ENCODE measurements at regions not wholly inside any gene's neighbourhood (a gene's known extent, or its start where the extent isn't known, plus 50 kb on each side); places are given as distances from the start of the nearest gene placed in this dataset.

GRCh38 chr18:41858761-41859555, 96.1 kb upstream of the PIK3C3 start:
- no peaks in the 10 kb centered on the region for H3K27me3 ChIP-seq (ENCODE audit: insufficient read depth, low read length, poor library complexity, severe bottlenecking)
- H3K4me1 ChIP-seq (ENCODE audit: insufficient read depth, low read length) = no peaks in the 10 kb centered on the region
- no peaks in the 10 kb centered on the region for H3K36me3 ChIP-seq (ENCODE audit: insufficient read depth, low read length)
- no peak overlapping the region for H3K27ac Mint-ChIP-seq
- peaks cover 0 to 4% of the 10 kb centered on the region in 2 donors for H3K27me3 Mint-ChIP-seq
- H3K9me3 ChIP-seq (ENCODE audit: low read length) = no peaks in the 10 kb centered on the region
- H3K36me3 Mint-ChIP-seq = no peaks in the 10 kb centered on the region
- no peak for DNase-seq
- H3K4me3 ChIP-seq (ENCODE audit: low read length) = no peak overlapping the region
- no peak overlapping the region for H3K4me3 Mint-ChIP-seq
- CTCF ChIA-PET = no interaction called here
- no peak overlapping the region for H3K27ac ChIP-seq (ENCODE audit: low read depth, low read length)
- no peaks in the 10 kb centered on the region for H3K9me3 Mint-ChIP-seq
- no peaks in the 10 kb centered on the region for H3K4me1 Mint-ChIP-seq
- POLR2A ChIA-PET = no interaction called here

GRCh38 chr18:41853280-41853679, 101.8 kb upstream of the PIK3C3 start:
- Histone ChIP-seq H3K4me1 (ENCODE audit: insufficient read depth, low read length) (no peaks in the 10 kb centered on the region), H3K4me3 (ENCODE audit: low read length) (no peak overlapping the region), H3K9me3 (ENCODE audit: low read length) (no peaks in the 10 kb centered on the region), H3K27me3 (ENCODE audit: insufficient read depth, low read length, poor library complexity, severe bottlenecking) (no peaks in the 10 kb centered on the region), H3K27ac (ENCODE audit: low read depth, low read length) (no peak overlapping the region), H3K36me3 (ENCODE audit: insufficient read depth, low read length) (no peaks in the 10 kb centered on the region)
- H3K36me3 Mint-ChIP-seq = no peaks in the 10 kb centered on the region
- CTCF ChIA-PET = no interaction called here
- POLR2A ChIA-PET = no interaction called here
- no peak for DNase-seq
- H3K4me3 Mint-ChIP-seq = no peak overlapping the region
- H3K27ac Mint-ChIP-seq = no peak overlapping the region
- H3K27me3 Mint-ChIP-seq = peaks cover 3 to 4% of the 10 kb centered on the region in 2 donors
- peaks cover 0 to 5% (median 0%) of the 10 kb centered on the region in 5 donors for H3K9me3 Mint-ChIP-seq
- H3K4me1 Mint-ChIP-seq = no peaks in the 10 kb centered on the region

GRCh38 chr18:41850781-41851180, 104.3 kb upstream of the PIK3C3 start:
- DNase-seq = no peak
- no peak overlapping the region for H3K27ac Mint-ChIP-seq
- H3K27me3 Mint-ChIP-seq = peaks cover 3 to 9% of the 10 kb centered on the region in 2 donors
- H3K9me3 ChIP-seq (ENCODE audit: low read length) = no peaks in the 10 kb centered on the region
- H3K4me3 Mint-ChIP-seq = no peak overlapping the region
- H3K36me3 ChIP-seq (ENCODE audit: insufficient read depth, low read length) = no peaks in the 10 kb centered on the region
- no peaks in the 10 kb centered on the region for H3K36me3 Mint-ChIP-seq
- ChIA-PET POLR2A (no interaction called here), CTCF (interaction anchor here (1.6 kb wide), 1 partner anchor 15 kb away, joined by 3 read pairs; no protein-coding TSS in a partner anchor)
- peaks cover 0 to 5% (median 0%) of the 10 kb centered on the region in 5 donors for H3K9me3 Mint-ChIP-seq
- no peaks in the 10 kb centered on the region for H3K4me1 ChIP-seq (ENCODE audit: insufficient read depth, low read length)
- H3K4me1 Mint-ChIP-seq = no peaks in the 10 kb centered on the region
- H3K27me3 ChIP-seq (ENCODE audit: insufficient read depth, low read length, poor library complexity, severe bottlenecking) = no peaks in the 10 kb centered on the region
- no peak overlapping the region for H3K27ac ChIP-seq (ENCODE audit: low read depth, low read length)
- H3K4me3 ChIP-seq (ENCODE audit: low read length) = no peak overlapping the region

- H3K27ac Mint-ChIP-seq = no peak overlapping the region
- POLR2A ChIA-PET = no interaction called here
Measured at GRCh38 chr18:41849632-41850031, 105.4 kb upstream of the PIK3C3 start.

GRCh38 chr18:41845563-41845962, 109.5 kb upstream of the PIK3C3 start:
- ChIA-PET POLR2A (no interaction called here), CTCF (no interaction called here)
- Mint-ChIP-seq H3K27ac (no peak overlapping the region), H3K4me1 (no peaks in the 10 kb centered on the region), H3K9me3 (peaks cover 0 to 4% (median 0%) of the 10 kb centered on the region in 5 donors), H3K27me3 (peaks cover 5 to 9% of the 10 kb centered on the region in 2 donors), H3K36me3 (no peaks in the 10 kb centered on the region), H3K4me3 (no peak overlapping the region)
- DNase-seq = no peak
- no peak overlapping the region for H3K4me3 ChIP-seq (ENCODE audit: low read length)
- H3K27me3 ChIP-seq (ENCODE audit: insufficient read depth, low read length, poor library complexity, severe bottlenecking) = no peaks in the 10 kb centered on the region
- no peaks in the 10 kb centered on the region for H3K36me3 ChIP-seq (ENCODE audit: insufficient read depth, low read length)
- H3K27ac ChIP-seq (ENCODE audit: low read depth, low read length) = no peak overlapping the region
- no peaks in the 10 kb centered on the region for H3K9me3 ChIP-seq (ENCODE audit: low read length)
- H3K4me1 ChIP-seq (ENCODE audit: insufficient read depth, low read length) = no peaks in the 10 kb centered on the region

More at GRCh38 chr18:41849632-41850031, 105.4 kb upstream of the PIK3C3 start:
- no peak for DNase-seq
- Histone ChIP-seq H3K36me3 (ENCODE audit: insufficient read depth, low read length) (no peaks in the 10 kb centered on the region), H3K27ac (ENCODE audit: low read depth, low read length) (no peak overlapping the region), H3K9me3 (ENCODE audit: low read length) (no peaks in the 10 kb centered on the region), H3K4me1 (ENCODE audit: insufficient read depth, low read length) (no peaks in the 10 kb centered on the region), H3K27me3 (ENCODE audit: insufficient read depth, low read length, poor library complexity, severe bottlenecking) (no peaks in the 10 kb centered on the region), H3K4me3 (ENCODE audit: low read length) (no peak overlapping the region)
- H3K9me3 Mint-ChIP-seq = peaks cover 0 to 5% (median 0%) of the 10 kb centered on the region in 5 donors
- H3K27me3 Mint-ChIP-seq = peaks cover 3 to 9% of the 10 kb centered on the region in 2 donors
- no peaks in the 10 kb centered on the region for H3K4me1 Mint-ChIP-seq
- H3K4me3 Mint-ChIP-seq = no peak overlapping the region
- H3K36me3 Mint-ChIP-seq = no peaks in the 10 kb centered on the region
- CTCF ChIA-PET = no interaction called here

- H3K27me3 ChIP-seq (ENCODE audit: insufficient read depth, low read length, poor library complexity, severe bottlenecking) = no peaks in the 10 kb centered on the region
- H3K4me1 ChIP-seq (ENCODE audit: insufficient read depth, low read length) = no peaks in the 10 kb centered on the region
- H3K9me3 ChIP-seq (ENCODE audit: low read length) = no peaks in the 10 kb centered on the region
- ChIA-PET CTCF (no interaction called here), POLR2A (no interaction called here)
- H3K27me3 Mint-ChIP-seq = peaks cover 4 to 5% of the 10 kb centered on the region in 2 donors
- no peaks in the 10 kb centered on the region for H3K36me3 Mint-ChIP-seq
- H3K27ac Mint-ChIP-seq = no peak overlapping the region
- no peaks in the 10 kb centered on the region for H3K36me3 ChIP-seq (ENCODE audit: insufficient read depth, low read length)
- H3K4me3 Mint-ChIP-seq = no peak overlapping the region
- H3K4me3 ChIP-seq (ENCODE audit: low read length) = no peak overlapping the region
- H3K4me1 Mint-ChIP-seq = no peaks in the 10 kb centered on the region
- no peak for DNase-seq
- no peak overlapping the region for H3K27ac ChIP-seq (ENCODE audit: low read depth, low read length)
- H3K9me3 Mint-ChIP-seq = peaks cover 0 to 6% (median 0%) of the 10 kb centered on the region in 5 donors
Measured at GRCh38 chr18:41842886-41843285, 112.1 kb upstream of the PIK3C3 start.

- CTCF ChIA-PET = no interaction called here
- Mint-ChIP-seq H3K4me3 (no peak overlapping the region), H3K36me3 (no peaks in the 10 kb centered on the region), H3K27me3 (peaks cover 0 to 3% of the 10 kb centered on the region in 2 donors), H3K4me1 (no peaks in the 10 kb centered on the region), H3K9me3 (peaks cover 0 to 2% (median 0%) of the 10 kb centered on the region in 5 donors), H3K27ac (no peak overlapping the region)
- no peak overlapping the region for H3K27ac ChIP-seq (ENCODE audit: low read depth, low read length)
- no peaks in the 10 kb centered on the region for H3K4me1 ChIP-seq (ENCODE audit: insufficient read depth, low read length)
- POLR2A ChIA-PET = no interaction called here
- no peak for DNase-seq
- no peaks in the 10 kb centered on the region for H3K9me3 ChIP-seq (ENCODE audit: low read length)
- H3K27me3 ChIP-seq (ENCODE audit: insufficient read depth, low read length, poor library complexity, severe bottlenecking) = no peaks in the 10 kb centered on the region
- H3K36me3 ChIP-seq (ENCODE audit: insufficient read depth, low read length) = no peaks in the 10 kb centered on the region
- no peak overlapping the region for H3K4me3 ChIP-seq (ENCODE audit: low read length)
Measured at GRCh38 chr18:41829647-41830516, 125.2 kb upstream of the PIK3C3 start.

- Mint-ChIP-seq H3K9me3 (peaks cover 0 to 2% (median 0%) of the 10 kb centered on the region in 5 donors), H3K4me3 (no peak overlapping the region), H3K27ac (no peak overlapping the region), H3K36me3 (no peaks in the 10 kb centered on the region), H3K27me3 (peaks cover 0 to 3% of the 10 kb centered on the region in 2 donors), H3K4me1 (no peaks in the 10 kb centered on the region)
- Histone ChIP-seq H3K9me3 (ENCODE audit: low read length) (no peaks in the 10 kb centered on the region), H3K36me3 (ENCODE audit: insufficient read depth, low read length) (no peaks in the 10 kb centered on the region), H3K4me1 (ENCODE audit: insufficient read depth, low read length) (no peaks in the 10 kb centered on the region), H3K4me3 (ENCODE audit: low read length) (no peak overlapping the region), H3K27me3 (ENCODE audit: insufficient read depth, low read length, poor library complexity, severe bottlenecking) (no peaks in the 10 kb centered on the region), H3K27ac (ENCODE audit: low read depth, low read length) (no peak overlapping the region)
- DNase-seq = no peak
- ChIA-PET CTCF (no interaction called here), POLR2A (no interaction called here)
Measured at GRCh38 chr18:41828137-41828536, 126.9 kb upstream of the PIK3C3 start.

All from CD8-positive, alpha-beta memory T cell (primary cell).